ENCODE measurements at regions not wholly inside any gene's neighbourhood (a gene's known extent, or its start where the extent isn't known, plus 50 kb on each side); places are given as distances from the start of the nearest gene placed in this dataset.

DNA sequence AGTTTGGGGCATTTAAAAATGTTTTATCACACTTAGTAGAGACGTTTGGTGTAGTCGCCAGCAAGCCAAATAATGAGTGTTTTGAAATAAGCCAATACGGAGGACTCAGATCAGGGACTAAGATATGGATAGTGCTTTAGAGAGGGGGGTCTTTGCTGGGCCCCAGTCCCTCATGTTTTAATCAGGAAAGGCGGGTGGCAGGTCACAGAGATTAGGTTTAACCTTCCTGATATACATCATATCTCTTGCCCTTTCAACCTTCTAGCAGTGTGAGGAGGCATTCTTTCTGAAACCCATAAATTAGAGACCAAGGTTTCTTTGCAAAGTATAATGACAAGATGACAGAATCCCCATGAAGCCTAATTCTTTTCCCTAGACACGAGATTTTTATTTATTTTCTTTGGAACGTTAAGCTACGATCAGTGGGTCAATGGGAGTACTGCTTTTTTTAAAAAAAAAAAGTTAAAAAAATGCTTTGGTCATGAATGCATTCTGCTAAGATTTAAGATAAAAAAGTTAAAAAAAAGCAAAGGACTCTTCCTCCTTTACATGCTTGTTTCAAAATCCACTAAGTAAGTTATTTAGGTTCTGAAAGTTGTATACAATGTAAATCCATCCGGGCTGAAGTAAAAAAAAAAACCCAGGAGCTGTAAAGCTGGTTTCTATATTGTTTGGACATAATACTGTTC is 572.1 kb upstream of the SALL1 start:
- intact Hi-C loops (cut with DNase I) = no loop called here
- WGBS, 2 donors = 23 to 30% methylated on average over 8 of the region's 8 CpGs
- Histone ChIP-seq H3K27ac (no peak overlapping the region), H3K9me3 (no peaks in the 10 kb centered on the region), H3K36me3 (replicated peaks in 1 of 2; ENCODE audit: insufficient read depth in 1 of 2, low read depth in 2 of 2) (no peaks in the 10 kb centered on the region), H3K4me3 (no peak overlapping the region), H3K4me1 (no peaks in the 10 kb centered on the region), H3K27me3 (no peaks in the 10 kb centered on the region)
- ATAC-seq = no peak
- DNase-seq = no peak
- TF ChIP-seq, protein P1, sequence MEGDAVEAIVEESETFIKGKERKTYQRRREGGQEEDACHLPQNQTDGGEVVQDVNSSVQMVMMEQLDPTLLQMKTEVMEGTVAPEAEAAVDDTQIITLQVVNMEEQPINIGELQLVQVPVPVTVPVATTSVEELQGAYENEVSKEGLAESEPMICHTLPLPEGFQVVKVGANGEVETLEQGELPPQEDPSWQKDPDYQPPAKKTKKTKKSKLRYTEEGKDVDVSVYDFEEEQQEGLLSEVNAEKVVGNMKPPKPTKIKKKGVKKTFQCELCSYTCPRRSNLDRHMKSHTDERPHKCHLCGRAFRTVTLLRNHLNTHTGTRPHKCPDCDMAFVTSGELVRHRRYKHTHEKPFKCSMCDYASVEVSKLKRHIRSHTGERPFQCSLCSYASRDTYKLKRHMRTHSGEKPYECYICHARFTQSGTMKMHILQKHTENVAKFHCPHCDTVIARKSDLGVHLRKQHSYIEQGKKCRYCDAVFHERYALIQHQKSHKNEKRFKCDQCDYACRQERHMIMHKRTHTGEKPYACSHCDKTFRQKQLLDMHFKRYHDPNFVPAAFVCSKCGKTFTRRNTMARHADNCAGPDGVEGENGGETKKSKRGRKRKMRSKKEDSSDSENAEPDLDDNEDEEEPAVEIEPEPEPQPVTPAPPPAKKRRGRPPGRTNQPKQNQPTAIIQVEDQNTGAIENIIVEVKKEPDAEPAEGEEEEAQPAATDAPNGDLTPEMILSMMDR (IDR thresholded peaks at IDR 0.05) = no peak
- no peak for TF ChIP-seq POLR2A (IDR thresholded peaks at IDR 0.05)

DNA sequence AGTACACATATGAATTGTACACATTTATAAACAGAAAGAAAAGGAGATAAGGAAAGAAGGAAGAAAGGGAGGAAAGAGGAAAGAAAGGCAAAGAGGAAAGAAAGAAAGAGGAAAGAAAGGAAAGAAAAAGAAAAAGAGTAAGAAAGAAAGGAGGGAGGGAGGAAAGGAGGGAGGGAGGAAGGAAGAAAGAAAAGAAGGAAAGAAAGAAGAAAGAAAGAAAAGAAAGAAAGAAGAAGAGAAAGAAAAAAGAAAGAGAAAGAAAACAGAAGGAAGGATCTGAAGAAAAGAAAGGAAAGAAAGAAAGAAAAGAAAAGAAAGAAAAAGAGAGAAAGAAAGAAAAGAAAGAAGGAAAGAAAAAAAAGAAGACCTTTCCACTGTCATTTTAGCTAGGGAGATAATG is 571.4 kb upstream of the SALL1 start:
- no peaks in the 10 kb centered on the region for H3K4me1 ChIP-seq
- no peak overlapping the region for H3K4me3 ChIP-seq
- H3K27me3 ChIP-seq = no peaks in the 10 kb centered on the region
- intact Hi-C loops (cut with DNase I) = no loop called here
- no peaks in the 10 kb centered on the region for H3K36me3 ChIP-seq (replicated peaks in 1 of 2; ENCODE audit: insufficient read depth in 1 of 2, low read depth in 2 of 2)
- no peak for DNase-seq
- no peak for ATAC-seq
- TF ChIP-seq, protein P1 (IDR thresholded peaks at IDR 0.05) = no peak
- no peak for TF ChIP-seq POLR2A (IDR thresholded peaks at IDR 0.05)
- H3K9me3 ChIP-seq = no peaks in the 10 kb centered on the region
- H3K27ac ChIP-seq = no peak overlapping the region

DNA sequence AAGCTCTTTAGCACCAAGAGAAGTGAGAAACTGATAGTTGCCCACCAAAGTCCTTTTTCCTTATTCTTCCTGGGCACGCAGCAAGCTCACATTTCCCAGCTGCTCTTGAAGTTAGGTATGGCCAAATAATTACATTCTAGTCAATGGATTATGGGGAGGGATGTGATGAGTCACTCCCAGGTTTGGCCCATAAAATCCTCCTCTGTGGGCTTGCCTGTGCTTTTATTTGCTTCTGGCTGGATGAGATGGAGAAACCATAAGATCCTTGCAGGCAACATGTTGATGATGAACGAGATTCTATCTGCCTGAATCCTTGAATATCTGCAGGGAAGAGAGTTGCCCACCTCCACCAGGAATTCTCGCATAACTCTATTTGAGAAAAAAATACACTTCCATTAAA is 568.3 kb upstream of the SALL1 start:
- no peaks in the 10 kb centered on the region for H3K4me1 ChIP-seq
- 62 to 77% methylated on average over 3 of the region's 3 CpGs for WGBS, 2 donors
- ATAC-seq = no peak
- intact Hi-C loops (cut with DNase I) = no loop called here
- no peaks in the 10 kb centered on the region for H3K9me3 ChIP-seq
- TF ChIP-seq, protein P1 (IDR thresholded peaks at IDR 0.05) = no peak
- TF ChIP-seq POLR2A (IDR thresholded peaks at IDR 0.05) = no peak
- no peaks in the 10 kb centered on the region for H3K36me3 ChIP-seq (replicated peaks in 1 of 2; ENCODE audit: insufficient read depth in 1 of 2, low read depth in 2 of 2)
- DNase-seq = no peak
- no peak overlapping the region for H3K27ac ChIP-seq
- no peak overlapping the region for H3K4me3 ChIP-seq
- no peaks in the 10 kb centered on the region for H3K27me3 ChIP-seq

DNA sequence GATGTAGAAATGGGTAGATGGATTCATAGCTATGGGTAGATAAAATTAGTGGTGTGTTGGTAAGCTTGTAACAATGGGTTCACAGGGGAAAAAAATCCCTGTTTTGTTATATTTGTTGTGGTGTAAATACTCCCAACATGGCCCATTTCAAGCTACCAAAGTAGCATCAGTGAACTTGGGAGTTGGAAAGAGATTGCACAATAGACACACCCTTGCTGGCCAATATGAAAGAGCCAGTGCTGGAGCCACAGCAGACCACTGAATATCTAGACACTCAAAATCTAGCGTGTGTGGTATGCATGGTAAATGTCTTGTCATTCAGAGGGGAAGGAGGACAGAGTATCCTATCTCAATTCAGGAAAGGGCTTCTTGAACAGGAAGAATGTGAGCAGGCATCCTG is 565.1 kb upstream of the SALL1 start:
- 68 to 77% methylated on average over 1 of the region's 1 CpG for WGBS, 2 donors
- Histone ChIP-seq H3K27ac (no peak overlapping the region), H3K27me3 (no peaks in the 10 kb centered on the region), H3K9me3 (no peaks in the 10 kb centered on the region), H3K4me1 (no peaks in the 10 kb centered on the region), H3K36me3 (replicated peaks in 1 of 2; ENCODE audit: insufficient read depth in 1 of 2, low read depth in 2 of 2) (no peaks in the 10 kb centered on the region), H3K4me3 (no peak overlapping the region)
- no peak for TF ChIP-seq POLR2A (IDR thresholded peaks at IDR 0.05)
- TF ChIP-seq, protein P1 (IDR thresholded peaks at IDR 0.05) = no peak
- intact Hi-C loops (cut with DNase I) = no loop called here
- ATAC-seq (no peak), DNase-seq (no peak)

DNA sequence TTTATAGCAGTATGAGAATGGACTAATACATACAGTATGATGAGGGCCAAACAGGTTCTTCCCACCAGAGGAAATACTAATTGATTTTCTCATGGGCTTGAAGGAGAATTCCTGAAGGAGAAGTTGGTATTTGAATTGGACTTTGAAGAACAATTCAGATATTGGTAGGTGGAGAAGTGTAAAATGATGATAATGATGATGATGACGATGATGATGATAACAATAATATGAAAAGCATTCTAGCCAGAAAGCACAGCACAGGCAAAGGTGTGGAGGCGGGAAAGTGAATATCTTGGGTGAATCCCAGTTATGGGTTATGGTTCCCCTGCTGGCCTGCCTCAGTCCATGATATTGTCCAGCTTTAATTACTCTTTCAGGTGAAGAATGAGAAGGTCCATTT is 562.4 kb upstream of the SALL1 start:
- ATAC-seq (no peak), DNase-seq (no peak)
- no peaks in the 10 kb centered on the region for H3K4me1 ChIP-seq
- no peaks in the 10 kb centered on the region for H3K27me3 ChIP-seq
- H3K36me3 ChIP-seq (replicated peaks in 1 of 2; ENCODE audit: insufficient read depth in 1 of 2, low read depth in 2 of 2) = no peaks in the 10 kb centered on the region
- TF ChIP-seq, protein P1 (IDR thresholded peaks at IDR 0.05) = no peak
- no peak for TF ChIP-seq POLR2A (IDR thresholded peaks at IDR 0.05)
- intact Hi-C loops (cut with DNase I) = no loop called here
- no peak overlapping the region for H3K27ac ChIP-seq
- WGBS, 2 donors = 75 to 87% methylated on average over 2 of the region's 2 CpGs
- H3K9me3 ChIP-seq = no peaks in the 10 kb centered on the region
- H3K4me3 ChIP-seq = no peak overlapping the region
